Fibroblast of gingiva (primary cell): ENCODE measurements at regions not wholly inside any gene's neighbourhood (a gene's known extent, or its start where the extent isn't known, plus 50 kb on each side); places are given as distances from the start of the nearest gene placed in this dataset.
A peak's percentile ranks its signal among the peaks of the same experiment; 100 is the strongest.

Source experiments
- DNase-seq: peaks from one replicate; pipeline ENCODE4 v3.0.0-alpha.2; 2011; ENCODE audit warnings: low read depth

- DNase-seq = no peak
Measured at GRCh38 chr13:26941345-26942174, 181.0 kb upstream of the GPR12 start.

- no peak for DNase-seq
Measured at GRCh38 chr13:26934096-26934495, 173.5 kb upstream of the GPR12 start.

DNA sequence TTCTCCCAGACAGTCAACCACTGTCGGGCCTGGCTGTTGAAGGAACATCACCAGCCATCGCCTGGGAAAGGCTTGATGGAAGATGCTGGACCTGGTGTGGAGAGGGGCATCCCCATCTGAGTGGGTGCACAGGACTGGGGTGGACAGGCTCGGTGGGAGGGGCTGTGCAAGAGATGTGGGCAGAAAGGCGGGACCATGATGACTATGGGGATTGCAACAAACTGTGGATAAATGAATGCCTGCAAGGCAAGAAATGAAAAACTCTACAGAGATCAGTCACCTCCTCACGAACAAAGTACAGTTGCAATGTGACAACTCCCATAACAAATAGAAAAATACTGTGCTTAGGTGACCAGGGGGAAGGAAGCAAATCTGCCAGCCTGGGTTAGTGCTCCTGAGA is 171.9 kb upstream of the GPR12 start:
- no peak for DNase-seq

- DNase-seq = peak; percentile 31
Measured at GRCh38 chr13:26929971-26930730, 169.6 kb upstream of the GPR12 start.

- DNase-seq = no peak
Measured at GRCh38 chr13:26927511-26927910, 166.9 kb upstream of the GPR12 start.

GRCh38 chr13:26926371-26926770 is 165.8 kb upstream of the GPR12 start:
- no peak for DNase-seq

DNA sequence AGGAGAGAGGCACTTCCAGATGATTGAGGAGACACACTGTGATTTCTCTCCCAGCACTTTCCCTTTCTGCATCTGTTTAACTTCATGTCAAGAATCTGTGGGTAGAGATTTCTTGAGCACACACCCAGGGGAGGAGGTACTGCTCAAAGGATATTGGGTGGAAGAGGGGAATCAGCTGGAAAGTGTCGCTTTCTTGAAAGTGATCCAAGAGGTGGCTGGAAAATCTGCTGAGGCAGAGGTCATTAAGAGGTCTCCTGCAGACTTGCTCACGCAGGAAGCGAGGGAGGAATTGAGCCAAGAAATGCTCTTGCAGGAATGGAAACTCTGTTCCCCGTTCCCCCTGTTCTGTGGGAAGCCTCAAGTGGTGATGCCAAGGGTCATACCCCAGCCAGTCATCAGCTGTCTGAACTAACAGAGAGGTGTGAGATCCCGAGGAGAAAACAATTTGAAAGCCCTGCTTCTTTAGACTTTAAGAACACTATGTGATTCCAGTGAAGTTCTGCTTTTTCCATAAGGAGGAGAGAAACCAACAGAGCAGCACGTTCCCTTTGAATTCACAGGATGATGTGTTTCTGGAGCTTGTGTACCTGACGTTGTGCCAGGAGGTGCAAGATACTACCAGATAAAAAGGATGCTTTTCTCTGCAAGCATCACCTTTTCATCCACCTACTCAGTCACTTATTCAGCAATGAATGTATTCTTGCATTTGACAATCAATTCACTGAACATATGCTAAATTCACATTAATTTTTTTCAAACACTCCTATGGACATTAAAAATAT is 163.4 kb upstream of the GPR12 start:
- DNase-seq = no peak

DNA sequence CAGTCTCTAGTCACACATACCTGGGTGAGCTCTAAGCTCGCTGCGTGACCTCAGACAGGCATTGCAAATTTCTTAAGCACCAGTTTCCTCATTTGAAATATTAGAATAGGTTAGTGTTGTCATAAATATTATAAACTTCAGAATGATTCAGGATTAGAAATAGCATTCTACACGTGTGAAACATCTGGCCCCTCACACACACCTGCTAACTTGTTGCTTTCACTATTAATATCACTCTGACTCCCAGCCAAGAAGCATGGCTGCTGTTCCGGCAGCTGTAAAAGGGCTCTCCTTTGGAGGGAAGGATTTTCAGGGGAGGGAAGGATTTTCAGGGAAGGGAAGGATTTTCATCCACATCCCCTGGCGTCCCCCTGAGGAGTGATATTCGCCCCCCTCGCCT is 161.3 kb upstream of the GPR12 start:
- no peak for DNase-seq

GRCh38 chr13:26920614-26921355 is 160.2 kb upstream of the GPR12 start:
- no peak for DNase-seq

- DNase-seq = no peak
Measured at GRCh38 chr13:26919732-26920131, 159.1 kb upstream of the GPR12 start.

DNA sequence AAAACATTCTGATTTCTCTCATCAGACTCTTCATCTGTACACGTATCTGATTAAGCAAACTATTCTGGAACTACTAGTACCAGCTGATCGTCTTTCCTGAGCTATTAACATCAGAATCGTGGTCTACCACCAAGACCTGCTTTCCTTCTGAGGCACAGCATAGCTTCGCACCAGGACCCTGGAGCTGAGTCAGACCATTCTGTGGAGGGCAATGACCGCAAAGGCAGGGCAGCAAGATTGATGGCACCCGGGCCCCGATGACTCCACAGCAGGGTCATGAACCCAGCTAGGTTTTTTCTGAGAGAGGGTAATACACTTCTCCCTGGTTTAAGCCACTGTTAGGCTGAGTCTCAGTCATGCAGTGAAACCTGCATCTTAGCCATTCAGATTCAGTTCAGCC is 158.7 kb upstream of the GPR12 start:
- no peak for DNase-seq

GRCh38 chr13:26914624-26915023 is 154.0 kb upstream of the GPR12 start:
- no peak for DNase-seq

GRCh38 chr13:26914148-26914547 is 153.6 kb upstream of the GPR12 start:
- DNase-seq = no peak

- no peak for DNase-seq
Measured at GRCh38 chr13:26910754-26911465, 150.3 kb upstream of the GPR12 start.

DNA sequence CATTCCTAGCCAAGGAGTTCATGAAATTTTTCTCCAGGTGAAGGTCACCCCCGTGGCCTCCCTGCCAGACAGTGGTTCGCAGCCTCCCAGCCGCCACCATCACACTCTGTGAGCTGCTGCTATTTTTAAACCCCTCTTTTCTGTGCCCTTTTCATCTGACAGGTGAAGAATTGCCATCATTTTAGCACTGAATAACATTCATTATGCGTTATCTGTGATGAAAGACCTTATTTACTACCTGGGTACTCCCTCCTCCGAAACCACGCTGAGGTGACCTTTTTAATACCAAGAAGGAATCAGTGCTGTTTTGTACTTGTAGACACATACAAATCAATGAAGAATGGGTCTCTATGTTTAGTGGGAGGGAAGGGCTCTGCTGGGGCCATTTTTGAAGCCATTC is 148.9 kb upstream of the GPR12 start:
- DNase-seq = no peak

GRCh38 chr13:26908126-26908525 is 147.5 kb upstream of the GPR12 start:
- DNase-seq = no peak

GRCh38 chr13:26899202-26899601 is 138.6 kb upstream of the GPR12 start:
- no peak for DNase-seq

DNA sequence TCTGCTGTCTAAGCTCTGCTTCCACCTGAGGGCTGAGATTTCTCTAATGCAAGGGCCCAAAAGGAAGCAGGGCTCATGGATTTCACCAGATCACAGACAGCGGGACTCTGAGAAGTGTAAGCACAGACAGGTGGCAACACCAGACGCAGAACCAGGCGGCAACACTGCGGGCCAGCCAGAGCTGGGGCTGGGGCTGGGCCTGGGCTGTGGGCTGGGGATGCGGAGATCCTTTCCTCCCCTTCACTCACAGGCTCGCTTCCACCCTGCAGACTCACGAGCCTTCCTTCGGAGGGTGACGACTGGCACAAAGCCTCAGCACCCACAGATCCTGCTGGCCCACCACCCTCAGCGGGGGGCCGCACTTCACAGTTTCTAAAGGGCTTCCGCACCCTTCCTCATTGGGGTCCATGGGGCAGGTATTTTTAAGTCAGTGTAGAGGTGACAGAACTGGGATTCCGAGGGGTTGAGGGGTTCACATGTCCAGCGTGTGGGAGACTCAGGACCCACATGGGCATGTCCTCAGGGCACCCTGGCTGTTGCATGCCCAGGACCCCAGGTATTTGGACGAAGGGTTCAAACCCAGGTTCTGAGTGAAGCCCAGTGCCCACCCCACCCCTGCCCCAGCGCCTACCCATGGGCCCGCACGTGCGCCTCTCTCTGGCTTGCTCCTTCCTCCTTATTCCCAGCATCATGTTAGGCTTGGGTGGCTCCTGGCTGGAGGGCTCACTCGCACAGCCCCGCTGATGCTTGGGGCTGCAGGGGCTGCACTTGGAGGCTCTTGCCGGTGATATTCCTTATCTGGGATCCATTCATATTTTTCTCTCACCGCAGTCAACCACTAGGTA is 137.3 kb upstream of the GPR12 start:
- DNase-seq = no peak

DNA sequence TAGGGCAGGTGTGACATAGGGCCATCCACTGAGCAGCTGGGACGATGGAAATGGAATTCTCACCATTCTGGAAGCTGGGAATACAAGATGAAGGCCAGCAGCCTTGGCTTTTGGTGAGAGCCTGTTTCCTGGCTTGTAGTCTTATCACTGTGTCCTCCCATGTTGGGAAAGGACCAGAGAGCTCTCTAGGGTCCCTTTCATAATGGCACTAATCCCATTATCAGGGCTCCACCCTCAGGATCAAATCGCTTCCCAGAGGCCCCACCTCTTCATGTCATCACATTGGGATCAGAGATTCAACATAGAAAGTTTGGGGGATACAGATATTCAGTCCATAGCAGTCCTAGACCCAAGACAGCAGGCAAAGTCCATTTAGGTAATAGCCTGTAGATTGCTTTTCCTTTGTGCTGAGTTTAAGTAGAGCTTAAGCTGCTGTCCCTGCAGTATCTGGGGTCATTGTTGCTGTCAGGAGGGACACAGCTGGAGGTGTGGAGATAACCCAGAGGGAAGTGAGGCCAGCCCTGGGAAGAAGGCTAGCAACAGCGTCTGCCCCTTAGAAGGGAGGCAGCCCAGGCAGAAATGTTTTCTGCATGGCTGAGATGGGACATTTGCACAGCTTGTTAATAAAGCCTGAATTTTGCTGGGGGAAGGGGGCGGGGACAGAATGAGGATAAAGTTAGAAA is 136.5 kb upstream of the GPR12 start:
- no peak for DNase-seq
